ENCODE measurements at regions not wholly inside any gene's neighbourhood (a gene's known extent, or its start where the extent isn't known, plus 50 kb on each side); places are given as distances from the start of the nearest gene placed in this dataset.
"Not testable (repeated sequence)": the region's sequence is repeated elsewhere in the genome, so short reads cannot be mapped to it uniquely, and the experiment has no call there.

DNA sequence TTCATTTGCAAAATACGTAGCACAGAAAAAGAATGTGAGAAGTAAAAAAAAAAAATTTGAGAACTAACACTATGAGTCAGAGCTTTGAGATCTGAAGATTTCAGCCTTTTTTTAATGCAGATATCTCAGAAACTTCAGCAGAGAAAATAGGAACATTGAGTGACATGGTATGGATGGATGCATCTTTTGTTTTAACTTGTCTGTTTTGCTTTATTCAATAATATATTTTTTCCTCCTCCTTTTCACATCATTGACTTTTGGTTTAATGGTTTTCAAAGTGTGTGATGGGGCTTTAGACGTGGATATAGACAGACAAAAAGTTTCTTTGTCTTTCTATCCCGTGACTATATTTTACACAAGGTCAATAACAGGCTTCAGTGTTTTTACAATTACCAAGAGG is 426.7 kb upstream of the FRG2C start:
- DNase-seq (ENCODE audit: extremely low read depth in 1 of 2, low read depth in 1 of 2), result no peak

DNA sequence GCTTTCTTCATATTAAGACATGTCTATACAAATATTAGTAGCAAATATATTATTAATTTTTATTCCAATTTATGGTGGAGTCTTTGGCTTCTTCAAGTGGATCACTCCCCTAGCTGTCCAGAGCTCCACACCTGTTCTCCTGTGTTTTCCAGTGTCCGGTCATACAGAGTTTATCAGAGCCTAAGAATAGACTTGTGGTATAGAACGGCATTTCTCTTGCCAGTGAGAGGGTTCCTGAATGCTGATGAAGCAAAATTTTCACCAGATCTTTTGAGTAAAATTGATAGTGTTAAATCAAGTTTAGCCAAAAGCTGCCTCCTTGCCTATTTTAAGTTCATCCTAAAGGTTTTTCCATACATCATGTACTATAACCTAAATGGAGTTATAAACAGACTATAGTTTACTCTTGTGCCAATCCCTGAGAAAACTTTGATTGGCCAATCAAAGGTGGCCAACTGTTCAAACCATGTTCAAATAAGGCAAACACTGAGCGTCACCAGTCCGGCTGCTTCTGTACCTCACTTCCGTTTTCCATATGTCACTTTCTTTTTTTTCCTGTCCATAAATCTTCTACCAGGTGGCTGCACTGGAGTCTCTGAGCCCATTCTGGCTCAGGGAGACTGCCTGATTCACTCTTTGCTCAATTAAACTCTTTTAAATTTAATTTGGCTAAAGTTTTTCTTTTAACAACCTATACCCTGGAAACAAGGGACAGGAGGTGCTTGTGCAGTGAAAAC is 422.7 kb upstream of the FRG2C start:
- not testable (repeated sequence) for DNase-seq (ENCODE audit: extremely low read depth in 1 of 2, low read depth in 1 of 2)

DNA sequence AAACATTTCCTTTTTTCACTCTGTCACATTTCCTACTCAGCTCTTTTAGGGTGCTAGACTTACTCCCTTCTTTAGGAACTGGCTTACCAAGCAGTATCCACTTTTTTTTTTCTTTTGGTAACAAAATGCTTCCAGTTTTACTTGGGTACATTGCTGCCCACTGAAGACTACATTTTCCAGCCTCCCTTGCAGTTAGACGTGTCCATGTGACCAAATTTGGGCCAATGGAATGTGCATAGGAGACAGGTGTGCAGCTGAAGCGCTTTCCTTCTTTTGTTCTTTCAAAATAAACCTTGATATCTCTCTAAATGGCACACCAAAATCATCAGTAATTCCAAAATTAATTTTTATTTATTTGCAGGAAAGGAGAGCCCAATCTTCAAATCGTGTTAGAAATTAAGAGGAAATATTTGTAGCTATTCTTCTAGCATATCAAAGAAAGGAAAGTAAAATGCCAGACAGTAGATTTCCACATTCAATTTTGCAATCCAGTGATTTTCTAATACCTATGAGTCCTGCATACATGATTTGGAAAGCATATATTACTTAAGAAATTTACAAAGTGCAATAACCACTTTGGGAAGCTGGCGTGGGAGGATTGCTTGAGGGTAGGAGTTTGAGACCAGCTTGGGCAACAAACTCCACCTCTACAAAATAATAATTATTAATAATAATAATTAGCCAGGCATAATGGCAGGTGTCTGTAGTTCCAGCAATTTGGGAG is 422.0 kb upstream of the FRG2C start:
- no peak for DNase-seq (ENCODE audit: extremely low read depth in 1 of 2, low read depth in 1 of 2)

DNA sequence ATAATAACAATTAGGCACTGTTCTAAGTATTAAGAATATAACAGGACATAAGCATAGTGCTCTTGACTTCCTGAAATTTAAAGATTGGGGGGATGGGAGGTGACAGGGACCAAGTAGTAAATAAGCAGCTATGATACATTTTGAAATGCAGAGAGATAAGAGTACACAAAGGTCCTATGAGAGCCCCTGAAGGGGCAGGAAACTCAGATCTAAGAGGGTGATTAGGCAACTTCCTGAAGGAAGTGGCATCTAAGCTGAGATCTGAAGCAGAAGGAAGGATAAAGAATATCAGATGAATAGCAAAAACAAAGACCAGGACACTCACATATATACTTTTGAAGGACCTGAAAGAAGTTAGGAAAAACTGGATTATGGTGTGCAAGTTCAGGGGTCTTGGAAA is 415.2 kb upstream of the FRG2C start:
- no peak for DNase-seq (ENCODE audit: extremely low read depth in 1 of 2, low read depth in 1 of 2)

DNA sequence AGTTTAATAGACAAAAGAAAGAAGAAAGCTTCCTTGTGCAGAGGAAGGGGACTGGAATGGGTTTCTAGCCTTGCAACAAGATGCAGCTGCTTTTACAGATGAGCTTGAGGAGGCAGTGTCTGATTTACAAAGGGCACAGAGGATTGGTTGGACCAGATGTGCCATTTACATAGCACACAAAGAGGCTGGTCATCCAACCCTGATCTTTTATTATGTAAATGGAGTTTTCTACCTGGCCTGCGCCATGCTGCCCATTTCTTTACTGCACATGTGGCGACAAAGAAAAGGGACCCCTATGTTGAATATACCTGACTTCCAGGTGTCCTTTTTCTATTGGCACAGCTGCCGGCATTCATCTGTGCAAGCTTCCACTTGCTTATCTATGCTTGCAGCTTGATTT is 409.4 kb upstream of the FRG2C start:
- DNase-seq (ENCODE audit: extremely low read depth in 1 of 2, low read depth in 1 of 2), result no peak

DNA sequence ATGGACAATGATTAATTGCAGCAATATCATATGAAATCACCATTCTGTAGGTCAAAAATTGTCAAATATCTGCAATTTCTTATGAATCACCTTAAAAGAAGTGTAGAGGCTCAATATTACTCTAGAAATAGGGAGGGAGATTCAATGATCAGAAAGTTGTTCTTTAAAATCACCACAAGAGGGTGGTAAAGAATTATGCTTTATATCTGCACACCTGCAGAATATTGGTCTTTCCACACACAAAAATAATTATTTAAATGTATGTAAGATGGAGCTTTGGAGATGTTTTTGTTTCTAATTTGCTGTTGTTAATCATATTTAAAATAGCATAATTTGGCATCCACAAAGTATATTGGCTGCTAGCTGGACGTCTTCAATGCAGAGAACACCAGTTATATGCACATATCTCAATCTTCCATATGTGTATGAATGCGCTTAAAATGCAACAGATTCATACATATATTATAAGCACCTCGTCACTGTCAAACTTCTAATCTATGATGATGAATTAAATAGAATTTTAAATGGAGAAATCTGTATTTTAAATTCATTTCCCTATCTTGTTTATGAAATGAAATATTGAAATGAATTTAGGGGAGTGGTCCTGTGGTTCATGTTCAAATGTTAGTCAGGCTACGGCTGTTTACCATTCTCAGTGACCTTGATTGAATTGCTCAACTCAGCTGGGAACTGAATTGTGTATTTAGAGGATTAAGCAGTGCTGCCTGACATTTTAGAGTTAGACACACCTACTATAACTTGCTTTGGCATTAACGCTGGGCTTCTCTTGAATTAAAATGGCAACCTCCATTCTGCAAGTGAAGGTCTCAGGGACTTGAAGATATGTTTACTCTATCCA is 405.1 kb upstream of the FRG2C start:
- not testable (repeated sequence) for DNase-seq (ENCODE audit: extremely low read depth in 1 of 2, low read depth in 1 of 2)

DNA sequence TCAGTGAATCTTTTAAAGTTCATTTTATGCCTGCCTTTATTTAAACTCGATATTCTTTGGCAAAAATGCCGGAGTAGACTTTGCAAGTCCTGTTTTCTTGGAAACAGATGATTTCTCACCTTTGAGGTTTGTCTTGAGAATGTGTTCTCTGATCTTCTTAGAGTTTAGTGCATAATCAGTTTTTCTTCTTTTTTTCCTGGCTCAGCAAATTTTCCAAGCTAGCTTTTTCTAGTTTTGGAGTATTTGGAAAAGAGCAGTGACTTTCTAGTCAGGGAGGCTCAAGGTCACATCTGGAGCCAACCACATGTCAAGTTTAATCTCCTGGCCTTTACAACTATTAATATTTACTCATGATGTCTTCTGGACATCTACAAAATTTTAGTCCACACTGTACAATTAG is 403.2 kb upstream of the FRG2C start:
- DNase-seq (ENCODE audit: extremely low read depth in 1 of 2, low read depth in 1 of 2), result not testable (repeated sequence)

DNA sequence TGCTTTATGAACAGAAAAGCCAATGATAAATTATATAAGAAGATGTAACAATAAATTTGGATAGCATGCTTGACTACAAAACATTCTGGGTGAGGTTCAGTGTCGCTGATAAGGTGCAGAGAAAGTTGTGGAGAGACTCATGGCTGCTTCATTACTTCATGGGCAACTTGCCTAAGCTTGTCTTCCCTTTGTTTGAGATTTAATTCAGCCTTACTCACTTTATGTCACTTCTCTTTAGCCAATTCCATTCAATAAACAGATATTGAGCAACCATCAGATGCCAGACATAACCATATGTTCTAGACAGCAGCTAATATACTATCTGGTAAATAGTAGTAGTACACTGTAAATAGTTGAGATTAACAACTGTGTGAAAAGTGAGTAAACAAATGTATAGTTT is 401.5 kb upstream of the FRG2C start:
- DNase-seq (ENCODE audit: extremely low read depth in 1 of 2, low read depth in 1 of 2), result no peak

DNA sequence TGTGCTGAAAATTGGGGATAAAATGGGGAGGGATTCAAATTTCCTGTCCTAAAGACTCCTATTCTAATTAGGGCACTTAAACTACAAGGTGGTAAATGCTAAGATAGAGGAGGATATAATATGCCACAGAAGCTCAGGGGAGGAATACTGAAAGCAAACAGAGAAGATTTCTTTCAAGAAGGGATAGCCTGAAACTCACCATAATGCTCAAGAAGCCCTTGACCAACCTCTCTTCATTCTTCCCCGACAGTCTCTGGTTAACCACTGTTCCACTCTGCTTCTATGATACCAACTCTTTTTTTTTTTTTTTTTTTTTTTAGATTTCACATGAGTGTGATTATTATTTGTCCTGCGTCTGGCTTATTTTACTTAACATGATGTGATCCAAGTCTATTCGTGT is 398.2 kb upstream of the FRG2C start:
- DNase-seq (ENCODE audit: extremely low read depth in 1 of 2, low read depth in 1 of 2), result no peak

DNA sequence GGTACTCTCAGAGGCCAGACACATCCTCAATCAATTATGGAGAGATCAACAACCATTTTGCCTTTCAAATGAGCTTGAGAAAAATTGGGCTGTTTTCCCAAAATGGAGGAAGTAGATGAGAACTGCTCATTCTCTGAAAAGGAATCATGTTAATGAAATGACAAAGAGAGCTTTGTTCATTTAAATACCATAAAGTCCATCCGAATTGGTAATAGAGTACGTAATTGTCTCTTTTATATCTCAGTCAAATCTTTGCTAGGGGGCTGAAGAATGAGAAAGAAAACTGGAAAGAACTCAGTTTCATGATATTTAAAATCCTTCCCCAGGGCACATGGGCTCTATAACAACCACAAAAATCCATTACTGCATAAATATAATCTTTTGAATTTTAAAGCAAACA is 395.6 kb upstream of the FRG2C start:
- not testable (repeated sequence) for DNase-seq (ENCODE audit: extremely low read depth in 1 of 2, low read depth in 1 of 2)

DNA sequence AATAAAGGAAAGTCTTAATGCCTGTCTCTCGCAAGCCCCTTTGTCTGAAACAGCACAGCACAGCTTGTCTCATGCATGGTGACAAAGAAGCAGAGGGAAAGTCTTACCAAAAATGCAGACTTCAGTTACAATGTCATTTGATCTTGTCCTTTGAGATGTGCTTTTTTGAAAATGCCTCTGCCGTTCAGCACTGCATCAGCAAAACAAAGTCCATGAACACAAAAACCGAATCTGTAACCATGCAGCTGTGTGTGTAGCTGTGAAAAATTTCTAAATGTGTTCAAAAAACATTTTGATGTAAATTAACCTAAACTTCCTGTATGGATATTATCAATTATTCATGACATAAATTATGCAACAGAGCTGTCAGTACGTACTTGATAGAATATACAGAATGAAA is 391.9 kb upstream of the FRG2C start:
- not testable (repeated sequence) for DNase-seq (ENCODE audit: extremely low read depth in 1 of 2, low read depth in 1 of 2)

DNA sequence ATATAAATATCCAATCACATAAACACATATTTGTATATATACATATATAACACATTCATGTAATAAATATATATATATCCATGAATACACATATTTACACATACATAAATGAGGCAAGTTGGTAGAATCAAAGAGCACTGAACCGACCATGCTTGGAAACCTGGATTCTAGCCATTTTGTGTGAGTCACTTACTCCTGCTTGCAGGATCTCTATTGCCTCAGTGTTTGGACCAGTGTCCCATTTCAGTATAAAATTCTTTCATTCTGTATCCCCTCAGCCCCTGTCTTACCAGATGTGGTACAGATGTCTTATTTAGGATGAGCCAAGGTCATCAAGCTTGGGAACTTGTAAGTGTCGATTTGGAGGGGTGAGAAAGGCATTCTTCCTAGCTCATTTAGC is 391.4 kb upstream of the FRG2C start:
- DNase-seq (ENCODE audit: extremely low read depth in 1 of 2, low read depth in 1 of 2), result no peak

DNA sequence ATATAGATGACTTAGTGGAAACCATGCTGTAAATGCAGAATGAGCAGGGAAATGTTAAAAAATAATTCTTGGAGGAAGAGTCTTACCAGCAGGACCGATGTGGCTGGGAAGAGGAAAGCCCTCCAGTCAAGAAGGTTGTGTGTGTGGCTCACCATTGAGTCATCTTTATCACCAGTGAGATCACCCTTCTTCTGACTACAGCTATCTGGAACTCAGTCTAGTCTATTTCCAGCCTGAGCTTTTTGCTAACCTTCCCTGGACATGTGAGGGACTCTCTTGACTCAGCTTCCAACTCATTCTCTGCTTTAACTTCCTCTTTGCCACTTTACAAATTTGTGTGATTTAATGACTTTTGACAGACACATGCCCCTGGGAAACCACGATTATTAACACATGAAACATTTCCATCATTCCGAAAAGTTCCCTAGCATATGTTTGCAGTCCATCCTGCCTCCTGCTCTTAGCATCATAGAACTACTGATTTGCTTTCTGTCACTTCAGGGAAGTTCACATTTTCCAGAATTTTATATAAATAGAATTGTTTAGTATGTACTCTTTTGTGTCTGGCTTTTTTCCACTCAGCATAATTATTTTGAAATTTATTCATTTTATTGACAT is 378.5 kb upstream of the FRG2C start:
- DNase-seq (ENCODE audit: extremely low read depth in 1 of 2, low read depth in 1 of 2), result not testable (repeated sequence)

DNA sequence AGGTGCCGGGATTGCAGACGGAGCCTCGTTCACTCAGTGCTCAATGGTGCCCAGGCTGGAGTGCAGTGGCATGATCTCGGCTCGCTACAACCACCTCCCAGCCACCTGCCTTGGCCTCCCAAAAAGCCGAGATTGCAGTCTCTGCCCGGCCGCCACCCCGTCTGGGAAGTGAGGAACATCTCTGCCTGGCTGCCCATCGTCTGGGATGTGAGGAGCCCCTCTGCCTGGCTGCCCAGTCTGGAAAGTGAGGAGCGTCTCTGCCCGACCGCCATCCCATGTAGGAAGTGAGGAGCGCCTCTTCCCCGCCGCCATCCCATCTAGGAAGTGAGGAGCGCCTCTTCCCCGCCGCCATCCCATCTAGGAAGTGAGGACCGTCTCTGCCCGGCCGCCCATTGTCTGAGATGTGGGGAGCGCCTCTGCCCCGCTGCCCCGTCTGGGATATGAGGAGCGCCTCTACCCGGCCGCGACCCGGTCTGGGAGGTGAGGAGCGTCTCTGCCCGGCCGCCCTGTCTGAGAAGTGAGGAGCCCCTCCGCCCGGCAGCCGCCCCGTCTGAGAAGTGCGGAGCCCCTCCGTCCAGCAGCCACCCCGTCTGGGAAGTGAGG is 375.1 kb upstream of the FRG2C start:
- not testable (repeated sequence) for DNase-seq (ENCODE audit: extremely low read depth in 1 of 2, low read depth in 1 of 2)

DNA sequence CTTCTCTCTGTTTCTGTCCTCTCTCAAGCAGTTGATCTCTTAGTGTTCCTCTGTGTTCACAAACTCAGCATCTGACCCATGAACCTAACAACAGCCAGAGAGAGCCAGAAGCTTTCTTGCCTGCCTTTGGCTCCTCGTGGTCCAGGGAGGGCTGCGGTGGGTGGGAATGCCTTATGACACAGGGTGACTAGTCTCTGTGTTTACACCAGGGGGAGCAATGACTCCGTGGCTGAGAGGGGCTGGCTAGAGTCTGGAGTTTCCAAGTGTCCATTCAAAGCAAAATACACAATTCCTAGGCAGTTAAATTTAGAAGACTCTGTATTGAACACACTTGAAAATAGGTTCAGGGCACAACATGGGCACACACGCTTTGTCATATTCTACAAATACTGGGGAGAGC is 370.0 kb upstream of the FRG2C start:
- DNase-seq (ENCODE audit: extremely low read depth in 1 of 2, low read depth in 1 of 2), result no peak

DNA sequence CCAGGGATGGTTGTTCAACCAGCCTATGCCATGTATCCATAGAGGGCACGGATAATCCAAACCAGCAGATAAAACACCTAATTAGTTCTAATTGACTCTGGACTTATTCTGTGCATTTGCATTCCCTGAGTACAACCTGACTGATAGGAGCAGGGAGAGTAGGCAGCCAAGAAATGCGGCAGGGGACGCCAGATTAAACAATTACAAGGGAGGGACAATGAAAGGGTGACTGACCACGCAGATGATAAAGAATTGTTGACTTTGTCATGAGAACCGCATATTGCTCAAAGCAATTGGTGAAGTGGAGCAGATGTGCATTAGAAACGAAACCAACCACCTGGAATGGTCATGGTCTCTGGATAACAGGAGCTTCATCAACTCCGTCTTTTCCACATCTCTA is 369.1 kb upstream of the FRG2C start:
- no peak for DNase-seq (ENCODE audit: extremely low read depth in 1 of 2, low read depth in 1 of 2)

DNA sequence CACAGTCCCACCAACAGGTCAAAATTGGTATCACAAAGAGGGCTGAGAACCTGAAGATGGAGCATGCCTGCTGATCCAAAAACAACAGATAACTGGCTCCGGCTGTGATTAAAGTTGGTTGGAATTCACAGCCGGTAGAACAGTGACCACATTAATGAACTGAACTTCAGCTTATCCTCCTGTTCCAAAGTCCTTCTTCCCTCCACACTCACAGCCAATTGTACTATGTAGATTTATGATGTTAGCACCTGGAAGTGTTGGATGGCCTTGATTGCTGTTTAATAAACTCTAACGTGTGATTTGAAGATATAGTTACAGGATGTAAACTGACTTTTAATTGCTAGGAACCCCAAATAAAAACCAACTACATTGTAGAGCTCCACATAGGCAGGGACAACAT is 367.3 kb upstream of the FRG2C start:
- DNase-seq (ENCODE audit: extremely low read depth in 1 of 2, low read depth in 1 of 2), result no peak

DNA sequence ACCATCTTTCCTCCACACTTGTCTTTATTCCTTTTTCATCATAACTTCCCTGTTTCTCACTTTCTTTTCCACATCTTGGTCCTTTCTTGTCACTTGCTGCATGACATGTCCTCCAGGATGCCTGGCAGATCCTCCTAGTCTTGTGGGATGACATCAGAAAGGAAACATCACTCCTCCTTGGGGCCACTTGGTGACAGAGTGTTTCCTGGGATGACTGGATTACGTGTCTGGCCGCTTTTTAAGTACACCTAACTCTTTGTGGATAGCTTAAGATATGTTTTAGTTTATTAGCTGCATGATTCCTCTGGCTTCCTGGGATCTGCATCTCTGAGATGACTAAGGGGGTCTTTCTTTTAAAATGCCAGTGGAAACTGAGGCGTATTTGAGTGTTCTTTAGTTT is 363.5 kb upstream of the FRG2C start:
- no peak for DNase-seq (ENCODE audit: extremely low read depth in 1 of 2, low read depth in 1 of 2)

DNA sequence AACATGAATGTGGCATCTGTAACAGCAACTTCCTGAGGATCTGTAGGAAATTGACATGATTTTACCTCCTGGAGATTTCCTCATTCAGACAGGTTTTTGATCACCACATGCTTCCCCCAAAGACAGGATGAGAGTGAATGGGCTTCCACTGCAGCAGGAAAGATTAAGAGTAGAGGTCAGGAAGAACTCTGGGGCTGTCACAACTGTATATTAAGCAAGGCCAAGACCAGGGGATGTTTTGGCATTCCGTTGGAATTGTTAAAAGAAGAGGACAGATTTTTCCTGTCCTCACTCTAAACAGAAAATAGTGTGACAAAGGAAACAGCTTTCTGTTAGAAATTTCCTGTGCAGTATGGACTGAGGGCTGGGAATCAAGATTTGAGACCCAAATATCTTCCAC is 363.1 kb upstream of the FRG2C start:
- DNase-seq (ENCODE audit: extremely low read depth in 1 of 2, low read depth in 1 of 2), result not testable (repeated sequence)

DNA sequence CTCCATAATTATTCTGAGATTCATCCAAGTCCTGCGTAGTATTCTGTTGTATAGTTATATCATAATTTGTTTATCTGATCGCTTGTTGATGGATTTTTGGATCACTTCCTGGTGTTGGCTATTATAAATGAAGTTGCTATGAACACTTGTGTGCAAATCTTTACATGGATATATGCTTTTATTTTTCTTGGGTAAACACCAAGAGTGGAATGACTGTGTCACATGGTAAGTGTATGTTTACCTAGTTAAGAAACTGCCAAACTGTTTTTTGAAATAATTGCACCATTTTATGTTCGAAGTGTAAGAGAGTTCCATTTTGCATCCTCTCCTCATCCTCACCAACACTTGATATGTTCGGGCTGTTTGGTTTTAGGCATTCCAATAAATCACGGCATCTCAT is 360.4 kb upstream of the FRG2C start:
- no peak for DNase-seq (ENCODE audit: extremely low read depth in 1 of 2, low read depth in 1 of 2)

DNA sequence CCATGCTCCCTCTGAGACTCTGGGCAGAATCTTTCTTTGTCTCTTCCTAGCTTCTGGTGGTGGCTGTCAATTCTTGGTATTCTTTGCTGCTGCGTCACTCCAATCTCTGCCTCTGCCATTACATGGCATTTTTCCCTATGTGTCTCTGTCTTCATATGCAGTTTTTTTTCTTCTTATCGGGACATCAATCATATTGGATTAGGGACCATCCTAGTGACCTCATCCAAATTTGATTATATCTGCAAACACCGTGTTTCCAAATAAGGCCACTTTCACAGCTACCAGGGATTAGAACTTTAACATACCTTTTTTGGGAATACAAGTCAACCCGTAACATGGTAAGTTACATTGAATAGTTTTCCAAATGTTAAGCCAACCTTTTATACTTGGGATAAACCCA is 358.2 kb upstream of the FRG2C start:
- no peak for DNase-seq (ENCODE audit: extremely low read depth in 1 of 2, low read depth in 1 of 2)

Data from stimulated activated CD8-positive, alpha-beta memory T cell treated with anti-CD3 and anti-CD28 coated beads, Interleukin-7, amount 100 ng/mL, for 48 hours (primary cell).